Muscle of back (tissue), 3 donors: ENCODE measurements at regions not wholly inside any gene's neighbourhood (a gene's known extent, or its start where the extent isn't known, plus 50 kb on each side); places are given as distances from the start of the nearest gene placed in this dataset.

Experiments
- DNase-seq, 3 donors: peaks; one replicate each; pipeline versions ENCODE4 v3.0.0 to v3.0.0-alpha.2; 2013

GRCh38 chr5:135723491-135723890 is 111.0 kb upstream of the SLC25A48 start:
- no peak for DNase-seq

GRCh38 chr5:135721548-135722090 is 112.8 kb upstream of the SLC25A48 start:
- DNase-seq = no peak

GRCh38 chr5:135720191-135720590 is 114.3 kb upstream of the SLC25A48 start:
- no peak for DNase-seq

GRCh38 chr5:135719428-135720063 is 114.9 kb upstream of the SLC25A48 start:
- no peak for DNase-seq

GRCh38 chr5:135718651-135719050 is 115.8 kb upstream of the SLC25A48 start:
- DNase-seq = no peak

GRCh38 chr5:135718151-135718550 is 116.3 kb upstream of the SLC25A48 start:
- DNase-seq = no peak

- no peak for DNase-seq
Observed at GRCh38 chr5:135715267-135716055, 119.0 kb upstream of the SLC25A48 start.

GRCh38 chr5:135714126-135714894 is 120.2 kb upstream of the SLC25A48 start:
- DNase-seq = no peak

- no peak for DNase-seq
Observed at GRCh38 chr5:135713161-135713915, 121.1 kb upstream of the SLC25A48 start.

- DNase-seq = peak in 1 of 3 donors; percentile 53
Observed at GRCh38 chr5:135711911-135712310, 122.6 kb upstream of the SLC25A48 start.

GRCh38 chr5:135710045-135710675 is 124.3 kb upstream of the SLC25A48 start:
- DNase-seq = peak in 1 of 3 donors; percentile 65

GRCh38 chr5:135709208-135709575 is 125.3 kb upstream of the SLC25A48 start:
- peak in 1 of 3 donors; percentile 68 for DNase-seq

- no peak for DNase-seq
Observed at GRCh38 chr5:135708481-135709207, 125.8 kb upstream of the SLC25A48 start.

- no peak for DNase-seq
Observed at GRCh38 chr5:135707302-135707701, 127.2 kb upstream of the SLC25A48 start.

- DNase-seq = no peak
Observed at GRCh38 chr5:135706893-135707292, 127.6 kb upstream of the SLC25A48 start.

GRCh38 chr5:135706474-135706873 is 127.7 kb upstream of the CXCL14 start:
- DNase-seq = no peak

- DNase-seq = no peak
Observed at GRCh38 chr5:135705941-135706466, 127.2 kb upstream of the CXCL14 start.

- DNase-seq = no peak
Observed at GRCh38 chr5:135705141-135705631, 126.4 kb upstream of the CXCL14 start.

- DNase-seq = no peak
Observed at GRCh38 chr5:135704616-135705015, 125.8 kb upstream of the CXCL14 start.

- DNase-seq = no peak
Observed at GRCh38 chr5:135703016-135703550, 124.3 kb upstream of the CXCL14 start.
